CD4-positive, alpha-beta T cell (primary cell): ENCODE measurements at regions not wholly inside any gene's neighbourhood (a gene's known extent, or its start where the extent isn't known, plus 50 kb on each side); places are given as distances from the start of the nearest gene placed in this dataset.

Source experiments
- ATAC-seq: fragments of 200-7000 bp; cut with Tn5 transposase; one replicate; pipeline ENCODE4 v1.10.0; 2022; ENCODE audit warnings: mild to moderate bottlenecking; ENCODE audit not compliant: poor library complexity
- CTCF ChIA-PET: fragments of 350-600 bp; sonication (Branson Sonifier 250); formaldehyde crosslinking; loops from one replicate; lab custom pipeline; 2021; ENCODE audit warnings: antibody characterized with exemption, inconsistent platforms; lab: Charles Lee
- POLR2A ChIA-PET: fragments of 350-600 bp; sonication (Branson Sonifier 250); formaldehyde crosslinking; loops from one replicate; lab custom pipeline; 2021; ENCODE audit warnings: antibody characterized with exemption, inconsistent platforms; lab: Charles Lee
- DNase-seq, 14 experiments: peaks; one replicate each; pipeline ENCODE4 v3.0.0-alpha.2; 2013 to 2020; ENCODE audit warnings: mixed read lengths in 2 of 14
- H3K27ac ChIP-seq, 2 donors: one replicate each; pipeline versions ENCODE4 v1.5.1 to v1.7.0; 2013; ENCODE audit warnings: low read length in 2 of 2, low read depth in 1 of 2, mild to moderate bottlenecking in 1 of 2
- H3K27me3 ChIP-seq, 2 experiments: 1 replicate in 1 of 2; 2 replicates in 1 of 2; pipeline versions ENCODE4 v1.6.1 to v1.7.0; 2013; ENCODE audit warnings: low read length in 2 of 2, control low read depth in 1 of 2, mild to moderate bottlenecking in 1 of 2, moderate library complexity in 1 of 2; ENCODE audit not compliant: insufficient read depth in 2 of 2, control insufficient read depth in 1 of 2
- H3K36me3 ChIP-seq: one replicate; pipeline ENCODE4 v1.6.1; 2013; ENCODE audit warnings: low read length, control low read depth; ENCODE audit not compliant: insufficient read depth
- H3K4me1 ChIP-seq: one replicate; pipeline ENCODE4 v1.6.1; 2013; ENCODE audit warnings: low read length, control low read depth; ENCODE audit not compliant: insufficient read depth
- H3K4me3 ChIP-seq: one replicate; pipeline ENCODE4 v1.5.1; 2013; ENCODE audit warnings: mild to moderate bottlenecking, low read length, moderate library complexity
- H3K9me3 ChIP-seq, 2 experiments: 1 replicate in 1 of 2; 2 replicates in 1 of 2; pipeline versions ENCODE4 v1.6.1 to v1.7.0; 2013; ENCODE audit warnings: low read length in 2 of 2, mild to moderate bottlenecking in 2 of 2, control low read depth in 1 of 2, moderate library complexity in 1 of 2; ENCODE audit not compliant: control insufficient read depth in 1 of 2, insufficient read depth in 1 of 2
- H3K27ac Mint-ChIP-seq: one replicate; pipeline ENCODE4 v1.8.0; 2020; ENCODE audit warnings: mixed read lengths
- H3K27me3 Mint-ChIP-seq: one replicate; pipeline ENCODE4 v1.8.0; 2021; ENCODE audit warnings: mixed read lengths
- H3K36me3 Mint-ChIP-seq: one replicate; pipeline ENCODE4 v1.8.0; 2021; ENCODE audit warnings: low read depth, mixed read lengths
- H3K4me1 Mint-ChIP-seq: one replicate; pipeline ENCODE4 v1.8.0; 2021; ENCODE audit warnings: low read depth, mixed read lengths
- H3K4me3 Mint-ChIP-seq: one replicate; pipeline ENCODE4 v1.8.0; 2020; ENCODE audit warnings: mild to moderate bottlenecking, mixed read lengths
- H3K9me3 Mint-ChIP-seq: one replicate; pipeline ENCODE4 v1.8.0; 2020; ENCODE audit warnings: mixed read lengths
- intact Hi-C, 2 experiments: fragments of 100-400 bp; cut with DNase I in 1 of 2; cut with micrococcal nuclease in 1 of 2; formaldehyde crosslinking; loops; one replicate each; pipeline versions ENCODE4 v1.15.1 to v1.9.0; 2023 to 2025; cut with DNase I, micrococcal nuclease
- TF ChIP-seq, protein P1 (sequence below): fragments of 200-600 bp; IDR thresholded peaks from one replicate; pipeline ENCODE4 v1.8.0; 2022; ENCODE audit warnings: antibody characterized with exemption, mild to moderate bottlenecking

DNA sequence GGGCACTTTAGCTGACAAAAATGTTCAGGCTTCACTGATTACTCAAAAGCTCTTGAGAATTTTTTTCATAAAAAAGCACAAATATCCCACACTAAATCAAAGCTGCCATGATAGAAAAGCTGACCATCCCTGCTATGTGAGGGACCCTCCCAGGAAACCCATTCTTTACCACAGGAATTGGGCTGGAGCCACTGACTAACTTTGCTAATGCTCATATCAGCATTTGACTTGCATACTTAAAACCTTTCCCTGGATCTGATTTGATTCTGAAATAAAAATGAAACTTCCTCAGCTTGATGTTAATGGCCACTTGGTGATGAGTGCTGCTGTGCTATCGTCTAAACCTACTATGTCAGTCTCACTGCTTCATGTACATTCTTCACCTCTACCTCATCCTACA, 243.6 kb downstream of the PRELID2 start:
- no peaks in the 10 kb centered on the region for H3K4me1 Mint-ChIP-seq
- no peak overlapping the region for H3K27ac Mint-ChIP-seq
- H3K36me3 ChIP-seq, result no peaks in the 10 kb centered on the region
- no peak overlapping the region for H3K4me3 Mint-ChIP-seq
- intact Hi-C loops, result no loop called here
- H3K9me3 Mint-ChIP-seq, result peaks cover 3% of the 10 kb centered on the region
- no peak for ATAC-seq
- no peaks in the 10 kb centered on the region for H3K4me1 ChIP-seq
- ChIA-PET CTCF (interaction anchor here (0.7 kb wide), 1 partner anchor 10 kb away, joined by 3 read pairs; no protein-coding TSS in a partner anchor), POLR2A (no interaction called here)
- no peaks in the 10 kb centered on the region for H3K36me3 Mint-ChIP-seq
- H3K27ac ChIP-seq, result no peak overlapping the region
- no peak overlapping the region for H3K4me3 ChIP-seq
- no peaks in the 10 kb centered on the region for H3K27me3 Mint-ChIP-seq
- DNase-seq, result no peak
- TF ChIP-seq, protein P1, sequence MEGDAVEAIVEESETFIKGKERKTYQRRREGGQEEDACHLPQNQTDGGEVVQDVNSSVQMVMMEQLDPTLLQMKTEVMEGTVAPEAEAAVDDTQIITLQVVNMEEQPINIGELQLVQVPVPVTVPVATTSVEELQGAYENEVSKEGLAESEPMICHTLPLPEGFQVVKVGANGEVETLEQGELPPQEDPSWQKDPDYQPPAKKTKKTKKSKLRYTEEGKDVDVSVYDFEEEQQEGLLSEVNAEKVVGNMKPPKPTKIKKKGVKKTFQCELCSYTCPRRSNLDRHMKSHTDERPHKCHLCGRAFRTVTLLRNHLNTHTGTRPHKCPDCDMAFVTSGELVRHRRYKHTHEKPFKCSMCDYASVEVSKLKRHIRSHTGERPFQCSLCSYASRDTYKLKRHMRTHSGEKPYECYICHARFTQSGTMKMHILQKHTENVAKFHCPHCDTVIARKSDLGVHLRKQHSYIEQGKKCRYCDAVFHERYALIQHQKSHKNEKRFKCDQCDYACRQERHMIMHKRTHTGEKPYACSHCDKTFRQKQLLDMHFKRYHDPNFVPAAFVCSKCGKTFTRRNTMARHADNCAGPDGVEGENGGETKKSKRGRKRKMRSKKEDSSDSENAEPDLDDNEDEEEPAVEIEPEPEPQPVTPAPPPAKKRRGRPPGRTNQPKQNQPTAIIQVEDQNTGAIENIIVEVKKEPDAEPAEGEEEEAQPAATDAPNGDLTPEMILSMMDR, result no peak
- no peaks in the 10 kb centered on the region for H3K9me3 ChIP-seq
- H3K27me3 ChIP-seq, result no peaks in the 10 kb centered on the region

DNA sequence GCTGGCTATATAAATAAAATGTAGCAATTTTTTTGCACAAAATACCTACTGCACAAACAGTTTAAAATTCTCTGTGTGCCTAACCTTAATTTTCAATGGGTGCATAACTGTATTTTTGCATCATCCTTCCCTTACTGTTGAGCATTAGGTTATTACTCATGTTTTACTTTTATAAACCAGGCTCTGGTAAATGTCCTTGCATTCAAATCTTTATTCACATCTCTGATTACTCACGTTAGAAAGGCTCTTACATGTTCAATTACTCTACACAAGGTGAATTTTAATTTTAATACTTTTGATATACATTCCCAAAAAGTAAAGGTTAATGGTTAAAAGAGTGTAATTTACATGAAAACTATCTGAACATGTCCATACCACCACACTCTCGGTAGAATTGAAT, 246.1 kb downstream of the PRELID2 start:
- TF ChIP-seq, protein P1, result no peak
- H3K9me3 Mint-ChIP-seq, result peaks cover 3% of the 10 kb centered on the region
- H3K27me3 ChIP-seq, result no peaks in the 10 kb centered on the region
- no peaks in the 10 kb centered on the region for H3K36me3 Mint-ChIP-seq
- H3K27me3 Mint-ChIP-seq, result no peaks in the 10 kb centered on the region
- H3K4me1 Mint-ChIP-seq, result no peaks in the 10 kb centered on the region
- no peak overlapping the region for H3K4me3 Mint-ChIP-seq
- H3K9me3 ChIP-seq, result no peaks in the 10 kb centered on the region
- POLR2A ChIA-PET, result no interaction called here
- H3K36me3 ChIP-seq, result no peaks in the 10 kb centered on the region
- DNase-seq (no peak), ATAC-seq (no peak)
- no peaks in the 10 kb centered on the region for H3K4me1 ChIP-seq
- H3K27ac Mint-ChIP-seq, result no peak overlapping the region
- H3K27ac ChIP-seq, result no peak overlapping the region
- CTCF ChIA-PET, result no interaction called here
- H3K4me3 ChIP-seq, result no peak overlapping the region
- intact Hi-C loops, result no loop called here

DNA sequence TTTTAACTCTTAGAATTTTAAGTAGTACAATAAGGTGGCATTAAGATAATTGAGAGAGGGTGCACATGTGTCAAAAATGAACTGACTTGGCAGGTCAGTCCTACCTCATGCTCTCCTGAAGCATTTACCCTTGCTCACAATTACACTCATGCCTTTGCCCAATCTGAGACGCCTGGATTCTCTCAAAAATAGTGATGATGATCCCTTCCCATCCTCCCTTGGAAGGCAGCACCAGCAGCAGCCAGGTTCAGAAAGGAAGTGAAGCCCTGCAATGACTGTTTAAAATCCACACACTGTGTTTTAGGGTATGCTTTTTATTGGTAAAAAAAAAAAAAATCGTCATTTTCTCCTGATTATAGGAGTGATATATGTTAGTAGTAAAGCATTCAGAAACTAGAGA, 246.6 kb downstream of the PRELID2 start:
- intact Hi-C loops, result no loop called here
- ATAC-seq (no peak), DNase-seq (no peak)
- Mint-ChIP-seq H3K36me3 (no peaks in the 10 kb centered on the region), H3K27ac (no peak overlapping the region), H3K27me3 (no peaks in the 10 kb centered on the region), H3K4me1 (no peaks in the 10 kb centered on the region), H3K9me3 (peaks cover 3% of the 10 kb centered on the region), H3K4me3 (no peak overlapping the region)
- ChIA-PET CTCF (no interaction called here), POLR2A (no interaction called here)
- H3K27ac ChIP-seq, result no peak overlapping the region
- TF ChIP-seq, protein P1, result no peak
- no peaks in the 10 kb centered on the region for H3K9me3 ChIP-seq
- H3K36me3 ChIP-seq, result no peaks in the 10 kb centered on the region
- no peaks in the 10 kb centered on the region for H3K27me3 ChIP-seq
- H3K4me3 ChIP-seq, result no peak overlapping the region
- H3K4me1 ChIP-seq, result no peaks in the 10 kb centered on the region
